ENCODE measurements at regions not wholly inside any gene's neighbourhood (a gene's known extent, or its start where the extent isn't known, plus 50 kb on each side); places are given as distances from the start of the nearest gene placed in this dataset.
A peak's percentile ranks its signal among the peaks of the same experiment; 100 is the strongest.
"Not testable (repeated sequence)": the region's sequence is repeated elsewhere in the genome, so short reads cannot be mapped to it uniquely, and the experiment has no call there.

DNA sequence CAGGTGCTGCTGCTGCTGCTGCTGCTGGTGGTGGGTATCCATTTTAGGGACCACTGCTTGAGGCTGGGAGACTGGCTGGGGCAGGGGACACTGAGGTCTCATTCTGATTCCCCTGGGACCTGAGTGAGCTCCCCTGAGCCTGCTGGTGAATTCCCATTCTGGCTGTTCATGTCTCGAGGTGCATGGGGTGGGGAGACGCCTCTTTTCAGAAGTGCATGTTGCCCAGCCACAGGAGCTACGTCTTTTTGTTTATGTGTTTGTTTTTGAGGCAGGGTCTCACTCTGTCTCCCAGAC is 133.4 kb downstream of the RHOU start:
- DNase-seq (ENCODE audit: low read depth) = no peak

DNA sequence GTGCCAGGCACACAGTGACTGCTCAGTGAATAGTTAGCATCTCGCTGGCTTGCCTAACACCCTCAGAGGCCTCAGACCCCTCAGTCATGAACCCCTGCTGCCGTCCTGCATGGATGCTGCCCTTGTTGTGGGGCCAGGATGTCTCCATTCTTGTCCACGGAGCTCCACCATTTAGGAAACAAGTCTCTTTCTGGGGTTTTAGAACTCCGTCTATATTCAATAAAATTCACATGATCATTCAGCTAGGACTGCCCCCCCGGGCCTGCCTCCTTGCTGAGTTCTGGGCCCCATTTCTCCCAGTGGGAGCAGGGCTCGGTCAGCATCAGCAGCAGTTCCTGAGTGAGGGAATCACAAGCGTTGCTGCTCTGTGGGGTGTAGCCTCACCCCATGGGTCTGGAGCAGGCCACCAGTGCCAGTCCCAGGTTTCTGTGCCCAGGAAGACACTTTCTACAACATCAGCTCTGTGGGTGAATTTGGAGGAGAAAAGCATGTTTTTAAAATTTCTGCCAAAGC is 134.1 kb downstream of the RHOU start:
- DNase-seq (ENCODE audit: low read depth) = no peak

DNA sequence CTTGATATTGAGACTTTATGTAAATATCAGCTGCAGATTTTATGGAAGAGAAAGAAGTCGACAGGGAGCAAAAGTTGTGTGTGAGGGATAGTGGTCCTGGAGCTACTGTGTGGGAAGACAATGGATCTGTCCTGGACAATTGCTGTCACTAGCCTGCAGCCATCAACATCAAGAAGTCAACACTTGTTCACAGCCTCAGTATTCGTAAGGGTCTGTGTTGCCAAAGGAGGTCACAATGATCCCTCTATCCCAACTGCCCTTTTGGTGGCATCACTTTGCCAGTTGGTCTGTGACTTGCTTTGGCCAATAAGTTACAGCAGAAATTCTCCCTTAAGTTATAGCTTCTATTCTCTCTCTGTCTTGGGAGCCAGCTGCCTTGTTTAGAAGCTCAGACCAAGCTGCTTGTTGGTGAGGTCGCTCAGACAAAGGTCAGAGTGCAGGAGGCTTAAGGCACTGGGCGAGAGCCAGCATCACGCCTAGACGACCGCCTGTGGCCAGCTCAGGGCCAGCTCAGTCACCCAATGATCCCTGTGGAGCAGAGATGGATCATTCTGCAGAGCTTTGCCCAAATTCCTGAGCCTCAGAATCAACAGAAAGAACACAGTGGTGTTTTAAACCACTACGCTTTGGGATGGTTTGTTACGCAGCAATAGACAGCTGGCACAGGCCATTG is 134.9 kb downstream of the RHOU start:
- no peak for DNase-seq (ENCODE audit: low read depth)

DNA sequence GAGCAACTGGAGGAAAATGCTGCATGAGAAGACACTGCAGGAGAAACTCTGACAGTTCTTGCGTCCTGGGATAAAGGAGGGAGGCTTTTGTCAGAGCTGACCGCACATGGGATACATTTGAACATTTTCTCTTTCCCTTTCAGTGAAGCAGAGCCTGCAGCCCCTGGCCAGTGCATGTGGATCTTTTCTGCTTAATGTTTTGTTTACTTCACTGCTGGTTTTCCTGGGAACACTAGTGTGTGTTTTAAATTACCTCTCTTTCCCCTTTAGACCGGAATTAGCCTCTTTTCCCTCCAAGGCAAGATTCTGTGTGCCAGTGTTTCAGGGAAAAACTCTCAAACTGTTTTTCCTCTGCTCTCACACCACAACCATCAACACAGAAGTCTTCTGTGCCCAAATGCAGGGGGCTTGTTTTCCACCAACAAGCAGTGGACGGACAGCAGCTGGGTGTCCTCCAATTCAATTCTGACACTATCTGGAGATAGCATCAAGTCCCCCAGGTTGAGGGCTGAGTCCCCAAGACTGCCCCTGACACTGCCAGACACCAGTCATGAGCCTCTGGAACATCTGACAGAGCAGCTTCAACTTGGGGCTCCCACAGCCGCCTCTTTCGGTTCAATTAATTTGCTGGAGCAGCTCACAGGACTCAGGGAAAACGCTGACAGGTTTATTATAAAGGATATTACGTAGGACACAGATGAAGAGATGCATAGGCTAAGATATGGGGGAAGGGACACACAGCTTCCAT is 136.2 kb downstream of the RHOU start:
- no peak for DNase-seq (ENCODE audit: low read depth)

DNA sequence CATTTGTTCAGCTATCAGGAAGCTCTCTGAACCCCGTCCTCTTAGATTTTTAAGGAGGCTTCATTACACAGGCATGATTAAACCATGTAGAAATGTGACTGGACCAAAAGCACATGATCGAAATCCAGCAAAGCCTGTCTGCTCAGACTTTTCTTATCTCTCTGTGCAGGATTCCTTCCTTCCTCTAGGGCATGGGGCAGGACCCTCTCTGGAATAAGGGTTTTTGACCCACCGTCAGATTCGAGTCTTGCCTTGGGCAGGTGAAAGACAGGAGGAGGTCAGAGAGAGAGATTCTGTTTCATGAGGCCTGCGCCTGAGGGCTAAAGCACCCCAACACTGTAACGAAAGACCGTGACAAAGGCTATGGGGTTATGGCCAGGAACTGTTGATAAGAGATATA is 136.8 kb downstream of the RHOU start:
- no peak for DNase-seq (ENCODE audit: low read depth)

DNA sequence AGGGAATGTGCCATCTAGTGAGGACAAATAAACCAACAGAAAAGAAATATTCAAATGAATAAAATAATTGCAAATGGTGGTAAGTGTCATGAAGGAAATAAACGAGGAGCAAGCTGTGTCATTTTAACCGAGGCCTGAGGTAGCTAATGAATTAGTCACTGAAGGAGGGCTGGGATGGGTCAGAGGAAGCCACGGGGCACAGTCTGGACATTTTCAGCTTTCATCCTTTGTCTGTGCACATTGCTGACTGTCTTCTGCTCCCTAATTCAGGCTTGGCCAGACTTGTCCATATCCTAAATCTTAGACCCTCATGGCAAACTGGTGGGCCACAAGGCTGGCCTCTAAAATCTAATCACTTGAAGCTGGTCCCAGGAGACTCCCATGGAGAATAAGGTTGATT is 138.4 kb downstream of the RHOU start:
- no peak for DNase-seq (ENCODE audit: low read depth)

DNA sequence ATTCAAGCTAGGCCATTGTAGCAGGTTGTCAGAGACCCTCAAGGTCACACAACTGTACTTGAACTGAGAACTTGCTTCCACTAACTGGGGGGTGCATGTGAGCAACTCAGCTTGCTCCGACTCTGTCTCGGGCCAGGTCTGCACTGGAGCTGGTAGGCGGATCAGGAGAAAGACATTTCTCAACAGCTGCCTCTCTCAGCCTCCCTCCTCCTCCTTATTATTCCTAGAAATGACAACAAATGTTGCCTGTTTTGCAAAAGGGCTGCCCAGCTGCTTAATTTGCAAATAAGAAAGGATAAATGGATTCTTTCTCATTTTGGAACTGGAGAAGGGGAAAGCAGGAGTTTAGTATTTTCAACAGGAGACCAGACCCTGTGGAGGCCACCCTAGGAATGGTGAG is 140.5 kb downstream of the RHOU start:
- no peak for DNase-seq (ENCODE audit: low read depth)

DNA sequence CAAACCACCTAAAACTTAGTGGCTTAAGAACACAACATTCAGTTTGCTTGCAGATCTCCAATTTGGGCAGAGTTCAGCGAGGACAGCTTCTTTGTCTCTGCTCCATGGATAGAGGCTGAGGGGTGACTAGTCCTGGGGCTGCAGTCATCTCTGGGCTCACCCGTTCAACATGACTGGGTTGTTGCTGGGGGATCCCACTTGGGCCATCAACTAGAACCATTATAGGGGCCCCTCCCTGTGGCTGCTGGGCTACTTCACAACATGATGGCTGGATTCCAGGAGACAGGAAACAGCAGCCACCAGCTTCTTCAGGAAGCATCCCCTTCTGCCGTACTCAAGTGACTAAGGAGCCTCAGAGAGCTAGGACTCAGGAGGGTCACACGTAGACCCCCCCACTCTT is 140.9 kb downstream of the RHOU start:
- no peak for DNase-seq (ENCODE audit: low read depth)

DNA sequence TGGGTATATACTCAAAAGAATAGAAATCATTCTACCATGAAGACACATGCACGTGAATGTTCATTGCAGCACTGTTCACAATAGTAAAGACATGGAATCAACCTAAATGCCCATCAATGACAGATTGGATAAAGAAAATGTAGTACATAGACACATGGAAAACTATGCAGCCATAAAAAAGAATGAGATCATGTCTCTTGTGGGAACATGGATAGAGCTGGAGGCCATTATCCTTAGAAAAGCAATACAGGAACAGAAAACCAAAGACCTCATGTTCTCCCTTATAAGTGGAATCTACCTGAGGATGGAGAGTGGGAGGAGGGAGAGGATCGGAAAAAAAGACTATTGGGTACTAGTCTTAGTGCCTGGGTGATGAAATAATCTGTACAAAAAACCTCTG is 143.9 kb downstream of the RHOU start:
- DNase-seq (ENCODE audit: low read depth) = no peak

DNA sequence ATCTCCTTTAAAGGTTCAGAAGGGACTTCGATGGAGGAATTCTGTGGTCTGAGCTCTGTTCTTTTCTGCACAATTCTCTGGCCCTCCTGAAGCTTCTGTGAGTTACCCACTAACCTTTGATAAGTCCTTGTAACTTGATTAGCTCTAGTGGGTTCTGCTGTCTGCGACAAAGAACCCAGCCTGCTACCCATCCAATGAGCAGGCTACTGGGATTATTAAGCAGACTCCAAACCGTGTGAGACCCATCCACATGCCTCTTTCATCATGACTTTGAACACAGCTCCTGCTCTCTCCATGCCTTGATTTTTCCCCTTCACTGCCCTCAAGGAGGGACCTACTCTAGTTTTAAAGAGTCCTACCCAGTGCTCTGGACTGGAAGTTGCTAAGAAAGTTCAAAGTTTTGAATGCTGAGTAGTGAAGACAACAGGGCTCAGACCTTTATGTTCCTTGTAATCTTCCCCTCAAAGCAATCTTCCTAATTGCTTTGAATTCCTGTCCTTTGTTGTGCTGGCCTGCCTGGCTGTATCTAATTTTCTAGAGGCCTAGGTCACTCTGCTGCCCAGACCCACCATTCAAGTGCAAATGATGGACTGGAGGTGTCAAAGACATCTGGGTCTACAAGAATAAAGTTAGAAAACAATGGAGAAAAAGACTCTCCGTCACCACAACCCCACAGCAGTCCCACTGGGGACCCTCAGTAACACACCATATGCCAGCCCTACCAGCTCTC is 146.9 kb downstream of the RHOU start:
- no peak for DNase-seq (ENCODE audit: low read depth)

DNA sequence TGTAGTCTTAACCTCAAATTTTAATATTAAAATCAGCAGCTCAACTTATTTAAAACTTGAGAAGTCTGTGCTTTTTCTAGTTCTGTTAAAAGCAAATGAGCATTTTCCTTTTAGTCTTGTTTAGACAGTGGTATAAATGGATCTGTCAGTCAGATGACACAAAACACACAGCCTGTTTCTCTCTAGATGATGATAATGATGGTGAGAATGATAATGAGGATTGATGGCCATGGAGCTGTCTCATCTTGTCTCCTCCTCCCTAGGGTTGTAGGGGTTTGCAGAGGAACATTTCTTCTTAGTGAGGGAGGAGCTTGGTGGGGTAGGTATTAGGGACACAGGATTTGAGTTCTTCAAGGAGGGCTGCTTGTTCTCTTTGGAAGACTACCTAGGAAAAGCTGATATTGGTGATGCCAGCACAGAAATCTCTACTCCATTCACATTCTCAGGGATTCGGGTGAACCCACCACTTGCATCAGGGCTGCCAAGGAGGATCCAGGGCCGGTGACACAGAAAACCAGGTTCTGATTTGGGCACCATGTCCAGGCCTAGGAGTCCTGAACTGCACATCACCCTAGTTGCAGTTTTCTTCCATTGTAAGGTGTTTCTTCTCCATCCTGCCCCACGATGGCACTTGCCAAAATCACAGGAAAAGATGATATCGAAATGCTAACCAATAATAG is 147.6 kb downstream of the RHOU start:
- no peak for DNase-seq (ENCODE audit: low read depth)

DNA sequence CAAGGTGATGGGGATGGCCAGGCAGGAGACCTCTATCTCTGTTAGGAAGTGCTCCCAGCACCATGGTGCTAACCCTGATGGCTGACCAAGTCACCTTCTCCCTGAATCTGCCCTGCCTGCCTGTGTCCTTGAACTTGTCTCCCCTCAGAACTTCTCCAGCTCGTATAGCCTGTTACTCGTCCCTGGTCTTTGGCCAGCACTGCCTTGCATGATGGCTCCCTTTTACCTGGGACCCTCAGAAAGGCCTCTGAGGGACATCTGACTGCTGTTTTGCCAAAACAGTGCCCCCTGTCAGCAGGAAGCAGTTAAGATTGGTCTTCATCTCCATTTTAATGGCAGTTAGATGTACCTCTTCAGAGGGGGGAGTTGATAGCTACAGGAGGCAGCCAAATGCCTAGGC is 148.3 kb downstream of the RHOU start:
- DNase-seq (ENCODE audit: low read depth) = no peak

DNA sequence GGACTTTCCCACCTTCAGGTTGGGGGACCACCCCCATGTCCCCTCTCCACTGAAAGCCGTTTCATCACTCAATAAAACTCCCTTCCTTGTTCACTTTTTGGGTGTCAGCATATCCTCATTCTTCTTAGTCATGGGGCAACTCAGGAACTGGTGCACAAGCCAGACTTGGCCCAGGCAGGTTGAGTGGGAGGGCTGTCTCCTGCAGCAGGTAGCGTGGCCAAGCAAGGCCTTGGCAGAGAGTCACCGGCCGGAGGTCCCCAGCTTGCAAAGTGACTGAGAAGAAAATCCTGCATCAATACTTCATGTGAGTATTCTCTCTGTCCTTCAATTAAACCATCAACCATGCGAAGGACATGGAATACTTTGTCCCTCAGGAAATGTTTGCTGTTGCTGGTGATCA is 148.9 kb downstream of the RHOU start:
- DNase-seq (ENCODE audit: low read depth) = no peak

DNA sequence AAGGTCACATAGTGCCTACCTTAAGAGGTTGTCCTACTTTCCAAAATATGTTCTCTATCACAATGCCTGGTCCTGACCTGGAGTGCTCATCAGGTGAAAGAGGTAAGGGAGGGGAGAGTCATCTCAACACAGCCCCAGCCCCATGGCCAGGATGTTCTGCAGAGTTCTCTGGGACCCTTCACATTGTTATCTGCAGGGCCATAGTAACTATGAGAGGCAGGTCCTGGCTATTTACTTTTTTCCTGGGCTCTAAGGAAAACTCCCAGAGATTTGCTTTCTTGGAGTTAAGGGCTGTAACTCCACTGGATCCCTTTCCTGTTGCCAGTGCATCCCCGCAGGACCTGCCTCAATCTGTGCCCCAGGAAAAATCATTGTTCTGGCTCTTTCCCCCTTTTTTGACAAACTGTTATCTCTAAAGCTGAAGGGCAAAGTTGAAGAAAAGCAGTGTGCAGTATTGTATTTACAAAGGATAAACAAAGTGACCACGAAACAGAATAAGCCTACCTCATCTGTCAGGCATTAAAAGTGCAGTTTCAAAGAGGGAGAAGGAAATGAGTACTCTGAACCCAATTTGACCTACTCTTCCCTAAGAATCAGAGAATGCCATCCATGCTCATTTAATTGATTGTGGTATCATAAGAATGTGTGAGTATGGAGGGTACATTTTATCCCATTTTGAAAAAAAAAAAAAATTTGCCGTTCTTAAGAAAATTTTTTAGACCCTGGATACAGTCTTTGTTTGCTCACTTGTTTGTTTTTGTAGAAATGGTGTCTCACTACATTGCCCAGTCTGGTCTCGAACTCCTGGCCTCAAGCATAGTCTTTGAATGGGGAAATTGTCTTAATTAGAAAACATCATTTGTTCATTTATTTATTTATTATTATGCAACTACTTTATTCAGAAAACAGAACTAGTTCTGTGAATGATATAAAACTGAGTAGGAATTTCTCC is 149.6 kb downstream of the RHOU start:
- peak; percentile 16 for DNase-seq (ENCODE audit: low read depth)

DNA sequence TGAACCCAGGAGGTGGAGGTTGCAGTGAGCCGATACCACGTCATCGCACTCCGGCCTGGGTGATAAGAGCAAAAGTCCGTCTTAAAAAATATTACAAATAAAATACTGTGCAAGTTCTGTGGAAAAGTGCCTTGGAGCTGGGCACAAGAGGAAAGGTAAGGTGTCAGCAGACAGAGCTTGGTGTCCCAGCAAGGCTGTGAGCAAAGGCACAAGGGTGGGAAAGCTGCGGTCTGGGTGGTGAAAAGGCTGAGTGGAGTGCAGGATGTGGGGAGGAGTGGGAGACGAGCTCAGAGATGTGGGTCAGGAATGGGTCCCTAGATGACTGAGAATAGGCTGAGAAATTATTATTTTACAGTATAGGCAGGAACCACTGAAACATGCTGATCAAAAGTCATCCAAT is 150.6 kb downstream of the RHOU start:
- no peak for DNase-seq (ENCODE audit: low read depth)

DNA sequence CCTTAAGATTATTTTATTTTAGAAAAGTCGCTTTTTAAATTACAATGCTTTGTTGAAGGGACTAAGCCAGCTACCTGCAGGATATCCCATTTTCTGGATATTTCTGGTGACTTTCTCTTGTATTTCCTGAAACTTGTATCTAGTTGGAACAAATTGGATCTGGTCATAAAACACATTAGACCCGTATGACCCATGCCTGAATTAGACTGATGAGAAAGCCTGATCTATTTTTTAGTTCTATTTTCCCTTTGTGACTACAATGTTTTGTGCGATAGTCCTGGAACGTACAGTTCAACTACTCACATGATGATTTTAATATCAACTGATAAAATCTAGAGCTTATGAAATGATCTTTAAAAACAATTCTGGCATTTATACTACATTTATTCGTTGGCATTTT is 151.8 kb downstream of the RHOU start:
- no peak for DNase-seq (ENCODE audit: low read depth)

DNA sequence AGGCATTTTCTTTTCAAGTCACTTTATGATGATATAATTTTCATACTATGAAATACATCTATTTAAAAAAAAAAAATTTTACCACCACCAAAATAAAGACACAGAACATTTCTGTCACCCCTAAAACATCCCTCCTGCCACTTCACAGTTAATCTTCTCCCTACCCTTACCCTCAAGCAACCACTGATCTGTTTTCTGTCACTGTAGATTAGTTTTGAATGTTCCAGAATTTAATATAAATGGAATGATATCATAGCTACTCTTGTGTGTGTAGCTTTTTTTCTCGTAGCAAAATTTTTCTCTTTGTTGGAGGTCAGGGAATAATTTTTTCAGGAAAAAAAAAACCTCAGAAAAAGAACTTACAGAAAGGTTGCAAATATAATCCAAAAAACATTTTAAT is 152.7 kb downstream of the RHOU start:
- no peak for DNase-seq (ENCODE audit: low read depth)

DNA sequence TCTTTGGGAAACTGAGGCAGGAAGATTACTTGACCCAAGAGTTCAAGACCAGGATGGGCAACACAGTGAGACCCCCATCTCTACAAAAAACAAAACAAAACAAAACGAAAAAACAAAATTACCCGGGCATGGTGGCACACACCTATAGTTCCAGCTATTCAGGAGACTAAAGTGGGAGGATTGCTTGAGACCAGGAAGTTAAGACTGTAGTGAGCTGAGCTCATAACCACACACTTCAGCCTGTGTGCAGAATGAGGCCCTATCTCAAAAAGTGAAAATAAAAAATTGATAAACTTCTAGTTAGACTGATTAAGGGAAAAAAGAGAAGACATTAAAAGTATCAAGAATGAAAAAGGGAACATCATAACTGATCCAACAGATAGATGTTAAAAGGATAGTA is 154.0 kb downstream of the RHOU start:
- DNase-seq (ENCODE audit: low read depth) = no peak

DNA sequence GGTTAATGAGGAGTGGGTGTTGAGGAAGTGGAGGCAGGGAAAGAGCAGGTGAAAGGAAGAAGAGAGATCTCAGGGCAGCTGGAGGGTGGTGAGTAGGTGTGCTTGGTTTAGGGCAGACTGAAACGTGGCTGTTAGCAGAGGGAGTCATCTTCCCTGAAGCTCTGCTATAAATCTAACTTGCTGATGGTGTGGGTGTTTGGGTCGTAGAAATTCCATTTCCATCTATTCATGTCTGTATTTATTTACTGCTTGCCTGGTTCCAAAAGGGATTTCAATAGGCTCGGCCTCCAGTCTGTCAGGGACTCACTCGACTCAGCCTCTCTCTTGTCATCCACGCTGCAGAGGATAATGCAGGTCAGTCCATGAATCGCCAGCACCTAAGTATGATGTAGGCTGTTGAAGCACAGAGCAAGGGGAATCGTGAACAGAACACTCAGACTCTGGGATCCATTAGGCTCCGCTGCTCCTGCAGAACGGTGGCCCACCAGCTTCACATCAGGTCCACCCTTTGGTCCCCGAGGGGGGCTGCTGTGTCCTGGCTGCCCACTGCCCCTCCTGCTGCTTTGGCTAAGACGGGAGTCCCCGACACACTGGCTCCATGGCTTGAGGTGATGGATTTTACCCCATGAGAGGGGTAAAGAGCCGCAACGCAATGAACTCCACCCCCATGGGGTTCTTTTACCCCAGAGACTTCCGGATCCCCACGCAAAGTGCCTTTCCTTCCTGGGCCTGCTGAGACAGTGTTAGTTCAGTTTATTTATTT is 156.2 kb downstream of the RHOU start:
- peak; percentile 16 for DNase-seq (ENCODE audit: low read depth)

DNA sequence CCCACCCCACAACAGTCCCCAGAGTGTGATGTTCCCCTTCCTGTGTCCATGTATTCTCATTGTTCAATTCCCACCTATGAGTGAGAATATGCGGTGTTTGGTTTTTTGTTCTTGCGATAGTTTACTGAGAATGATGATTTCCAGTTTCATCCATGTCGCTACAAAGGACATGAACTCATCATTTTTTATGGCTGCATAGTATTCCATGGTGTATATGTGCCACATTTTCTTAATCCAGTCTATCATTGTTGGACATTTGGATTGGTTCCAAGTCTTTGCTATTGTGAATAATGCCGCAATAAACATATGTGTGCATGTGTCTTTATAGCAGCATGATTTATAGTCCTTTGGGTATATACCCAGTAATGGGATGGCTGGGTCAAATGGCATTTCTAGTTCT is 156.9 kb downstream of the RHOU start:
- DNase-seq (ENCODE audit: low read depth) = not testable (repeated sequence)

DNA sequence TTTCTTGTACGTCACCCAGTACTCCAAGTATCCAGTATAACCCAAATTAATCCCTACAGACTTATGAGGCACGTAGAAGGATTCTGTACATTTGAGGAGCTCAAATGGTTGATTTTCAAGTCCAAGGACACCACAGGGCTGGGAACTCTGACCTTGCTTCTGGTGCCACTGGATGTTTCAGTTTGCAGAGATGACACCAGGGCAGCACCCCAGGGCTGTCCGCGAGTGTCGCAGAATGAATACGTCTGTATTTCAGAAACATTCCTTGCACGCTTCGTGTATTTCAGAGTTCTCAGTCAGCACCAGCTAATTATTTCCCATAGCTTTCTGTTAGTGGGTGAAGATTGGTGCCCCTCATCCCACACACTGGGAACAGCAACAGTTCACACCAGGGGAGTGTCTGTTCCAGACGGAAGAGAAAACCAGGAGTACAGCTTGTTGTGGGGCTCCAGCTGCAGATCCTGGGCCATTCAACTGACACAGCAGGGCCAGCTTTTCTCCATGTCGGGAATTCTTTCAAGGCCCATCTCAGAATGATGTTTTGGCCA is 159.2 kb downstream of the RHOU start:
- no peak for DNase-seq (ENCODE audit: low read depth)
